H9 (cell line): ENCODE measurements at regions not wholly inside any gene's neighbourhood (a gene's known extent, or its start where the extent isn't known, plus 50 kb on each side); places are given as distances from the start of the nearest gene placed in this dataset.

ENCODE experiments used
- DNase-seq: peaks from one replicate; pipeline ENCODE4 v3.0.0-alpha.2; 2017
- H2AFZ ChIP-seq: one replicate; pipeline ENCODE4 v1.6.1; 2013; ENCODE audit warnings: mild to moderate bottlenecking, low read length, control low read depth, moderate library complexity
- H2AK5ac ChIP-seq: 2 replicates; pipeline ENCODE4 v1.6.1; 2013; ENCODE audit warnings: low read length, control low read depth, mixed read lengths; ENCODE audit not compliant: insufficient read length
- H2BK120ac ChIP-seq: one replicate; pipeline ENCODE4 v1.6.1; 2013; ENCODE audit warnings: low read depth, mild to moderate bottlenecking, low read length, control low read depth, inconsistent platforms; ENCODE audit not compliant: poor library complexity, severe bottlenecking
- H2BK12ac ChIP-seq: 2 replicates; pipeline ENCODE4 v1.6.1; 2013; ENCODE audit warnings: low read length, control low read depth, mixed read lengths, low read depth; ENCODE audit not compliant: insufficient read length
- H2BK15ac ChIP-seq: 2 replicates; pipeline ENCODE4 v1.6.1; 2013; ENCODE audit warnings: low read depth, low read length, control low read depth
- H2BK20ac ChIP-seq: one replicate; pipeline ENCODE4 v1.6.1; 2013; ENCODE audit warnings: low read depth, mild to moderate bottlenecking, low read length, control low read depth, inconsistent platforms; ENCODE audit not compliant: poor library complexity, severe bottlenecking
- H2BK5ac ChIP-seq: 2 replicates; pipeline ENCODE4 v1.6.1; 2013; ENCODE audit warnings: low read length, control low read depth, mixed read lengths; ENCODE audit not compliant: insufficient read length
- H3K14ac ChIP-seq: 2 replicates; pipeline ENCODE4 v1.6.1; 2013; ENCODE audit warnings: low read length, control low read depth; ENCODE audit not compliant: insufficient read depth
- H3K18ac ChIP-seq: 2 replicates; pipeline ENCODE4 v1.6.1; 2013; ENCODE audit warnings: low read depth, mild to moderate bottlenecking, mixed read lengths, low read length, control low read depth; ENCODE audit not compliant: insufficient read length
- H3K23ac ChIP-seq: 2 replicates; pipeline ENCODE4 v1.6.1; 2013; ENCODE audit warnings: low read length, control low read depth, mixed read lengths, low read depth; ENCODE audit not compliant: insufficient read length
- H3K23me2 ChIP-seq: 2 replicates; pipeline ENCODE4 v1.6.1; 2013; ENCODE audit warnings: low read depth, mild to moderate bottlenecking, mixed read lengths, low read length, control low read depth; ENCODE audit not compliant: insufficient read length, poor library complexity, severe bottlenecking
- H3K27ac ChIP-seq: 2 replicates; pipeline ENCODE4 v1.5.1; 2013; ENCODE audit warnings: low read length, control low read depth, mixed read lengths, low read depth; ENCODE audit not compliant: insufficient read length
- H3K27me3 ChIP-seq: 2 replicates; pipeline ENCODE4 v1.6.1; 2013; ENCODE audit warnings: low read length, control low read depth, inconsistent platforms; ENCODE audit not compliant: insufficient read depth
- H3K4ac ChIP-seq: 2 replicates; pipeline ENCODE4 v1.6.1; 2013; ENCODE audit warnings: low read depth, mild to moderate bottlenecking, control low read depth, inconsistent platforms, low read length, moderate library complexity
- H3K4me1 ChIP-seq: 2 replicates; pipeline ENCODE4 v1.6.1; 2013; ENCODE audit warnings: low read length, control low read depth, inconsistent platforms; ENCODE audit not compliant: insufficient read depth
- H3K4me2 ChIP-seq: 2 replicates; pipeline ENCODE4 v1.6.1; 2013; ENCODE audit warnings: low read length, control low read depth, mixed read lengths; ENCODE audit not compliant: insufficient read length, insufficient read depth
- H3K56ac ChIP-seq: 2 replicates; pipeline ENCODE4 v1.6.1; 2013; ENCODE audit warnings: low read depth, mild to moderate bottlenecking, mixed read lengths, low read length, control low read depth; ENCODE audit not compliant: insufficient read length
- H3K79me1 ChIP-seq: 2 replicates; pipeline ENCODE4 v1.6.1; 2013; ENCODE audit warnings: low read depth, mild to moderate bottlenecking, moderate library complexity, low read length, control low read depth, inconsistent platforms; ENCODE audit not compliant: insufficient read depth, poor library complexity, severe bottlenecking
- H3K79me2 ChIP-seq: 2 replicates; pipeline ENCODE4 v1.6.1; 2013; ENCODE audit warnings: low read length, control low read depth, inconsistent platforms; ENCODE audit not compliant: insufficient read depth
- H3K9ac ChIP-seq: 2 replicates; pipeline ENCODE4 v1.6.1; 2013; ENCODE audit warnings: low read length, control low read depth, mixed read lengths; ENCODE audit not compliant: insufficient read length; ENCODE audit errors: extremely low read depth
- H3K9me3 ChIP-seq: one replicate; pipeline ENCODE4 v1.6.1; 2013; ENCODE audit warnings: low read depth, low read length, inconsistent platforms; ENCODE audit not compliant: control insufficient read depth
- H3T11ph ChIP-seq: one replicate; pipeline ENCODE4 v1.6.1; 2013; ENCODE audit warnings: mild to moderate bottlenecking, low read length, control low read depth, inconsistent platforms
- H4K20me1 ChIP-seq: one replicate; pipeline ENCODE4 v1.6.1; 2013; ENCODE audit not compliant: control insufficient read depth, insufficient read length, insufficient read depth
- H4K5ac ChIP-seq: 2 replicates; pipeline ENCODE4 v1.6.1; 2013; ENCODE audit warnings: low read depth, mild to moderate bottlenecking, mixed read lengths, low read length, control low read depth; ENCODE audit not compliant: insufficient read length
- H4K8ac ChIP-seq: replicated peaks from 2 replicates; pipeline ENCODE4 v1.6.1; 2013; ENCODE audit warnings: low read length, control low read depth, mixed read lengths, low read depth; ENCODE audit not compliant: insufficient read length
- H4K91ac ChIP-seq: 2 replicates; pipeline ENCODE4 v1.6.1; 2013; ENCODE audit warnings: low read depth, mild to moderate bottlenecking, moderate library complexity, mixed read lengths, low read length, control low read depth; ENCODE audit not compliant: insufficient read length
- H3K27ac Mint-ChIP-seq, 3 experiments: 2 replicates in 2 of 3; 3 replicates in 1 of 3; pipeline ENCODE4 v1.8.0; 2020 to 2021; ENCODE audit warnings: mixed read lengths in 3 of 3, mild to moderate bottlenecking in 1 of 3, moderate library complexity in 1 of 3
- H3K27me3 Mint-ChIP-seq: 2 replicates; pipeline ENCODE4 v1.8.0; 2021; ENCODE audit warnings: low read depth, mild to moderate bottlenecking, moderate library complexity, mixed read lengths
- H3K36me3 Mint-ChIP-seq, 3 experiments: 2 replicates in 2 of 3; 3 replicates in 1 of 3; pipeline ENCODE4 v1.8.0; 2020 to 2021; ENCODE audit warnings: low read depth in 3 of 3, mixed read lengths in 3 of 3; ENCODE audit not compliant: insufficient read depth in 1 of 3
- H3K4me1 Mint-ChIP-seq, 2 experiments: 2 replicates each; pipeline ENCODE4 v1.8.0; 2020; ENCODE audit warnings: mixed read lengths in 2 of 2
- H3K4me3 Mint-ChIP-seq, 2 experiments: 2 replicates in 1 of 2; 3 replicates in 1 of 2; pipeline ENCODE4 v1.8.0; 2020 to 2021; ENCODE audit warnings: mild to moderate bottlenecking in 2 of 2, mixed read lengths in 2 of 2, moderate library complexity in 1 of 2
- H3K9me3 Mint-ChIP-seq, 2 experiments: 2 replicates in 1 of 2; 3 replicates in 1 of 2; pipeline ENCODE4 v1.8.0; 2020; ENCODE audit warnings: mild to moderate bottlenecking in 2 of 2, mixed read lengths in 2 of 2, moderate library complexity in 1 of 2
- WGBS: extraction: QIAGEN DNeasy Blood & Tissue Kit; methylation state at CpG from one replicate; pipeline ENCODE4 v1.1.7; 2013; ENCODE audit warnings: missing lambda C conversion rate, low lambda C conversion rate, mixed read lengths; ENCODE audit not compliant: insufficient read length; ENCODE audit errors: extremely low coverage; 5-methylcytosine and 5-hydroxymethylcytosine counted together
- TF ChIP-seq, protein P1 (sequence below): fragments of 200-600 bp; sonication (generic); conservative IDR thresholded peaks from 3 replicates; pipeline ENCODE4 v1.8.0; 2021; ENCODE audit warnings: antibody characterized with exemption, mild to moderate bottlenecking

DNA sequence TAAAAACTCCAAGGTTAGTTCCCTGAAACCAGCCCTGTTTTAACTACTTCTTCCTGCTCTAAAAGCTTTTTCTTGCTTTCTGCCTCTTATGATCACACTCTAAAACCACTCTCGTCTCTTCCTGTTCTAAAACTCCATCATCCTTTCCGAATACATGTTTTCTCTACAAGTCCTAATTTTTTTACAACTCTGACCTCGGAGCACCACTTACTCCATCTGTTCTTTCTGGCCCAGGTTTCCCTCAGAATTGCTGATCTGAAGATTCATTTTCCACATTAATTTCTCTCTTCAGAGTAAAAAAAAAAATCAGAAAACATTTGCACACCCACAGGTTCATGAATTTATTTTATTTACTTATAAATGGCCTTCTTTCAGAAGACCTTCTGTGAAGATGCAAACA is 265.7 kb upstream of the CADM1 start:
- Histone ChIP-seq H3K56ac (no peak overlapping the region), H2BK20ac (no peak overlapping the region), H3K79me1 (no peaks in the 10 kb centered on the region), H3K27me3 (no peaks in the 10 kb centered on the region), H3K9me3 (no peaks in the 10 kb centered on the region), H3K4ac (no peak overlapping the region), H2BK120ac (no peak overlapping the region), H2AFZ (no peak overlapping the region), H3T11ph (no peak overlapping the region), H3K4me2 (no peak overlapping the region), H2BK5ac (no peak overlapping the region), H3K4me1 (no peaks in the 10 kb centered on the region), H3K23ac (no peak overlapping the region), H3K27ac (no peak overlapping the region), H2BK12ac (no peak overlapping the region), H3K14ac (no peak overlapping the region), H3K79me2 (no peaks in the 10 kb centered on the region), H3K18ac (no peak overlapping the region), H4K8ac (no peak overlapping the region), H3K23me2 (no peaks in the 10 kb centered on the region), H4K91ac (no peak overlapping the region), H2BK15ac (no peak overlapping the region), H2AK5ac (no peak overlapping the region), H4K5ac (no peak overlapping the region), H4K20me1 (no peaks in the 10 kb centered on the region), H3K9ac (no peak overlapping the region)
- Mint-ChIP-seq H3K36me3 (no peaks in the 10 kb centered on the region), H3K4me3 (no peak overlapping the region), H3K4me1 (no peaks in the 10 kb centered on the region), H3K27ac (no peak overlapping the region), H3K9me3 (no peaks in the 10 kb centered on the region), H3K27me3 (peaks cover 14% of the 10 kb centered on the region)
- TF ChIP-seq, protein P1, sequence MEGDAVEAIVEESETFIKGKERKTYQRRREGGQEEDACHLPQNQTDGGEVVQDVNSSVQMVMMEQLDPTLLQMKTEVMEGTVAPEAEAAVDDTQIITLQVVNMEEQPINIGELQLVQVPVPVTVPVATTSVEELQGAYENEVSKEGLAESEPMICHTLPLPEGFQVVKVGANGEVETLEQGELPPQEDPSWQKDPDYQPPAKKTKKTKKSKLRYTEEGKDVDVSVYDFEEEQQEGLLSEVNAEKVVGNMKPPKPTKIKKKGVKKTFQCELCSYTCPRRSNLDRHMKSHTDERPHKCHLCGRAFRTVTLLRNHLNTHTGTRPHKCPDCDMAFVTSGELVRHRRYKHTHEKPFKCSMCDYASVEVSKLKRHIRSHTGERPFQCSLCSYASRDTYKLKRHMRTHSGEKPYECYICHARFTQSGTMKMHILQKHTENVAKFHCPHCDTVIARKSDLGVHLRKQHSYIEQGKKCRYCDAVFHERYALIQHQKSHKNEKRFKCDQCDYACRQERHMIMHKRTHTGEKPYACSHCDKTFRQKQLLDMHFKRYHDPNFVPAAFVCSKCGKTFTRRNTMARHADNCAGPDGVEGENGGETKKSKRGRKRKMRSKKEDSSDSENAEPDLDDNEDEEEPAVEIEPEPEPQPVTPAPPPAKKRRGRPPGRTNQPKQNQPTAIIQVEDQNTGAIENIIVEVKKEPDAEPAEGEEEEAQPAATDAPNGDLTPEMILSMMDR: no peak
- DNase-seq: no peak
- WGBS: 100% methylated on average over 2 of the region's 3 CpGs
